GM23338 (cell line): ENCODE measurements at regions not wholly inside any gene's neighbourhood (a gene's known extent, or its start where the extent isn't known, plus 50 kb on each side); places are given as distances from the start of the nearest gene placed in this dataset.
"Not testable (repeated sequence)": the region's sequence is repeated elsewhere in the genome, so short reads cannot be mapped to it uniquely, and the experiment has no call there.

Experiments used
- ATAC-seq: fragments of 200-7000 bp; cut with Tn5 transposase; 3 replicates; pipeline ENCODE4 v1.9.1; 2020
- DNase-seq: peaks from one replicate; pipeline ENCODE4 v3.0.0-alpha.2; 2015; ENCODE audit warnings: low spot score
- H2AFZ ChIP-seq: fragments of 200-600 bp; sonication (generic); 2 replicates; pipeline ENCODE4 v1.8.0; 2016; ENCODE audit warnings: antibody characterized with exemption, mild to moderate bottlenecking, moderate library complexity
- H3F3A ChIP-seq: fragments of 200-600 bp; sonication (generic); replicated peaks from 2 replicates; pipeline ENCODE4 v1.8.0; 2017; ENCODE audit warnings: antibody characterized with exemption, mixed run types, low read depth
- H3K27ac ChIP-seq: fragments of 200-600 bp; sonication (generic); 2 replicates; pipeline ENCODE4 v1.6.1; 2016; ENCODE audit warnings: low read depth
- H3K27me3 ChIP-seq: fragments of 200-600 bp; sonication (generic); 2 replicates; pipeline ENCODE4 v1.8.0; 2016; ENCODE audit warnings: mild to moderate bottlenecking, mixed run types, moderate library complexity; ENCODE audit not compliant: insufficient read depth
- H3K36me3 ChIP-seq: fragments of 200-600 bp; sonication (generic); 2 replicates; pipeline ENCODE4 v1.8.0; 2016; ENCODE audit warnings: mild to moderate bottlenecking; ENCODE audit not compliant: insufficient read depth
- H3K4me1 ChIP-seq: fragments of 200-600 bp; sonication (generic); 2 replicates; pipeline ENCODE4 v1.8.0; 2016; ENCODE audit warnings: mild to moderate bottlenecking, moderate library complexity; ENCODE audit not compliant: insufficient read depth
- H3K4me2 ChIP-seq: fragments of 200-600 bp; sonication (generic); 2 replicates; pipeline ENCODE4 v1.7.1; 2017; ENCODE audit warnings: mixed run types
- H3K4me3 ChIP-seq: fragments of 200-600 bp; sonication (generic); 2 replicates; pipeline ENCODE4 v1.6.1; 2016; ENCODE audit warnings: mixed run types
- H3K79me2 ChIP-seq: fragments of 200-600 bp; sonication (generic); replicated peaks from 2 replicates; pipeline ENCODE4 v1.8.0; 2017; ENCODE audit warnings: mild to moderate bottlenecking; ENCODE audit not compliant: insufficient read depth
- H3K9me2 ChIP-seq: fragments of 200-600 bp; sonication (generic); 2 replicates; pipeline ENCODE4 v1.8.0; 2017; ENCODE audit not compliant: insufficient read depth
- H4K20me1 ChIP-seq: fragments of 200-600 bp; sonication (generic); replicated peaks from 2 replicates; pipeline ENCODE4 v1.8.0; 2017; ENCODE audit warnings: mild to moderate bottlenecking; ENCODE audit not compliant: insufficient read depth
- H3K27ac Mint-ChIP-seq: 2 replicates; pipeline ENCODE4 v1.8.0; 2020; ENCODE audit warnings: inconsistent platforms, mild to moderate bottlenecking, moderate library complexity, mixed read lengths
- H3K27me3 Mint-ChIP-seq: 3 replicates; pipeline ENCODE4 v1.8.0; 2022; ENCODE audit warnings: low read depth, mild to moderate bottlenecking, moderate library complexity, mixed read lengths, inconsistent platforms; ENCODE audit not compliant: insufficient read depth, poor library complexity
- H3K36me3 Mint-ChIP-seq: 3 replicates; pipeline ENCODE4 v1.8.0; 2021; ENCODE audit warnings: low read depth, mild to moderate bottlenecking, inconsistent platforms, moderate library complexity, mixed read lengths
- H3K4me1 Mint-ChIP-seq: 3 replicates; pipeline ENCODE4 v1.8.0; 2020; ENCODE audit warnings: mild to moderate bottlenecking, inconsistent platforms, mixed read lengths
- H3K4me3 Mint-ChIP-seq: 3 replicates; pipeline ENCODE4 v1.8.0; 2021; ENCODE audit warnings: moderate library complexity, mild to moderate bottlenecking, inconsistent platforms, mixed read lengths
- H3K9me3 Mint-ChIP-seq: 3 replicates; pipeline ENCODE4 v1.8.0; 2020; ENCODE audit warnings: moderate library complexity, mild to moderate bottlenecking, inconsistent platforms, mixed read lengths
- CREB1 ChIP-seq: fragments of 250-450 bp; sonication (Bioruptor Pico); IDR thresholded peaks from 2 replicates; pipeline ENCODE4 v1.5.0; 2020; ENCODE audit warnings: low read depth, mild to moderate bottlenecking, moderate library complexity
- EZH2 ChIP-seq: fragments of 200-600 bp; sonication (generic); IDR thresholded peaks from one replicate; pipeline ENCODE4 v1.8.0; 2017; ENCODE audit warnings: antibody characterized with exemption, mild to moderate bottlenecking, low read depth; ENCODE audit not compliant: unreplicated experiment
- EZH2phosphoT487 ChIP-seq: fragments of 200-600 bp; sonication (generic); IDR thresholded peaks from one replicate; pipeline ENCODE4 v1.8.1; 2018; ENCODE audit warnings: antibody characterized with exemption; ENCODE audit not compliant: unreplicated experiment
- JUNB ChIP-seq: IDR thresholded peaks from one replicate; pipeline ENCODE4 v1.6.1; 2016; ENCODE audit warnings: antibody characterized with exemption; ENCODE audit not compliant: unreplicated experiment
- POLR2AphosphoS5 ChIP-seq: IDR thresholded peaks from 2 replicates; pipeline ENCODE4 v1.6.1; 2016; ENCODE audit warnings: antibody characterized with exemption, low read depth
- STAT1 ChIP-seq: IDR thresholded peaks from one replicate; pipeline ENCODE4 v1.6.1; 2016; ENCODE audit warnings: antibody characterized with exemption; ENCODE audit not compliant: unreplicated experiment
- ZNF114 ChIP-seq: fragments of 250-450 bp; sonication (Bioruptor Pico); IDR thresholded peaks from 2 replicates; pipeline ENCODE4 v1.5.0; 2020; ENCODE audit warnings: mild to moderate bottlenecking, moderate library complexity
- ZNF331 ChIP-seq: fragments of 250-450 bp; sonication (Bioruptor Pico); IDR thresholded peaks from 2 replicates; pipeline ENCODE4 v1.5.0; 2020; ENCODE audit warnings: low read depth, mild to moderate bottlenecking, moderate library complexity
- TF ChIP-seq, protein P1 (sequence below): IDR thresholded peaks from 2 replicates; pipeline ENCODE4 v1.6.1; 2016; ENCODE audit warnings: antibody characterized with exemption
- TF ChIP-seq, protein P2 (sequence below): IDR thresholded peaks from one replicate; pipeline ENCODE4 v1.6.1; 2018; ENCODE audit warnings: antibody characterized with exemption; ENCODE audit not compliant: unreplicated experiment
- TF ChIP-seq, protein P3 (sequence below): fragments of 250-450 bp; sonication (Bioruptor Pico); IDR thresholded peaks from 2 replicates; pipeline ENCODE4 v1.5.0; 2020; ENCODE audit warnings: mild to moderate bottlenecking, moderate library complexity

DNA sequence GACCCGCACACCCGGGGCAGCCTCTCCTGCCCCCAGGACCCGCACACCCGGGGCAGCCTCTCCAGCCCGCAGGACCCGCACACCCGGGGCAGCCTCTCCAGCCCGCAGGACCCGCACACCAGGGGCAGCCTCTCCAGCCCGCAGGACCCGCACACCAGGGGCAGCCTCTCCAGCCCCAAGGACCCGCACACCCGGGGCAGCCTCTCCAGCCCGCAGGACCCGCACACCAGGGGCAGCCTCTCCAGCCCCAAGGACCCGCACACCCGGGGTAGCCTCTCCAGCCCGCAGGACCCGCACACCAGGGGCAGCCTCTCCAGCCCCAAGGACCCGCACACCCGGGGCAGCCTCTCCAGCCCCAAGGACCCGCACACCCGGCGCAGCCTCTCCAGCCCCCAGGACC, 108.5 kb downstream of the PDGFA start:
- H3K27ac ChIP-seq, ATAC-seq, H3F3A ChIP-seq, H4K20me1 ChIP-seq, H2AFZ ChIP-seq, H3K4me3 Mint-ChIP-seq, H3K79me2 ChIP-seq, H3K27me3 ChIP-seq, H3K36me3 Mint-ChIP-seq, H3K9me3 Mint-ChIP-seq, DNase-seq, H3K4me3 ChIP-seq, H3K9me2 ChIP-seq, H3K4me1 Mint-ChIP-seq, H3K4me2 ChIP-seq, H3K36me3 ChIP-seq, H3K4me1 ChIP-seq, H3K27ac Mint-ChIP-seq: not testable (repeated sequence)
- peaks cover 17% of the 10 kb centered on the region for H3K27me3 Mint-ChIP-seq

DNA sequence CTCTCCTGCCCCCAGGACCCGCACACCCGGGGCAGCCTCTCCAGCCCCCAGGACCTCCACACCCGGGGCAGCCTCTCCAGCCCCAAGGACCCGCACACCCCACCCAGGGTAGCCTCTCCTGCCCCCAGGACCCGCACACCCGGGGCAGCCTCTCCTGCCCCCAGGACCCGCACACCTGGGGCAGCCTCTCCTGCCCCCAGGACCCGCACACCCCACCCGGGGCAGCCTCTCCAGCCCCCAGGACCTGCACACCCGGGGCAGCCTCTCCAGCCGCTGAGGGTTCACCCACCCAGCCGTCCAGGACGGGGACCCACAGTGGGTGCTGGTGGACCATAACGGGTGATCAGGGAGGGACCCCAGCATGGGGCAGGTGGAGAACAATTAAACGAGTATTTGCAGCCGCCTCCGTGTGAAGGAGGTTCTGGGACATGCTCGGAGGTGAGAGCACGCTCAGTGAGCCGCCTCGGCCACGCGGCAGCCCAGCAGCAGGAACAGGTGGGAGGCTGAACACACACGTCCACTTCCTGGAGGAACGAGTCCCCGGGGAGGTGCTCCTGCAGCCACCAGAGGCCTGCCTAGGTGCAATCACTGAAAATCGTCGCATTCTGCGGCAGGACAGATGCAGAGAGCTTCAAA, 107.9 kb downstream of the PDGFA start:
- ATAC-seq: no peak
- no peak overlapping the region for H2AFZ ChIP-seq
- H3K27ac ChIP-seq: no peak overlapping the region
- Mint-ChIP-seq H3K27ac (no peak overlapping the region), H3K36me3 (no peaks in the 10 kb centered on the region), H3K9me3 (no peaks in the 10 kb centered on the region), H3K4me1 (no peaks in the 10 kb centered on the region; the same call in 2 of the 3 replicates), H3K27me3 (peaks cover 16% of the 10 kb centered on the region), H3K4me3 (no peak overlapping the region)
- no peaks in the 10 kb centered on the region for H3K9me2 ChIP-seq
- no peaks in the 10 kb centered on the region for H3K36me3 ChIP-seq
- no peak overlapping the region for H3K4me3 ChIP-seq
- TF ChIP-seq ZNF114 (CRISPR knock-in tag): no peak
- TF ChIP-seq STAT1: no peak
- TF ChIP-seq CREB1: no peak
- TF ChIP-seq ZNF331: no peak
- no peak for TF ChIP-seq EZH2phosphoT487
- TF ChIP-seq, protein P1, sequence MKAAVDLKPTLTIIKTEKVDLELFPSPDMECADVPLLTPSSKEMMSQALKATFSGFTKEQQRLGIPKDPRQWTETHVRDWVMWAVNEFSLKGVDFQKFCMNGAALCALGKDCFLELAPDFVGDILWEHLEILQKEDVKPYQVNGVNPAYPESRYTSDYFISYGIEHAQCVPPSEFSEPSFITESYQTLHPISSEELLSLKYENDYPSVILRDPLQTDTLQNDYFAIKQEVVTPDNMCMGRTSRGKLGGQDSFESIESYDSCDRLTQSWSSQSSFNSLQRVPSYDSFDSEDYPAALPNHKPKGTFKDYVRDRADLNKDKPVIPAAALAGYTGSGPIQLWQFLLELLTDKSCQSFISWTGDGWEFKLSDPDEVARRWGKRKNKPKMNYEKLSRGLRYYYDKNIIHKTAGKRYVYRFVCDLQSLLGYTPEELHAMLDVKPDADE: no peak
- no peak for TF ChIP-seq POLR2AphosphoS5
- TF ChIP-seq JUNB: no peak
- no peak for TF ChIP-seq EZH2
- TF ChIP-seq, protein P2, sequence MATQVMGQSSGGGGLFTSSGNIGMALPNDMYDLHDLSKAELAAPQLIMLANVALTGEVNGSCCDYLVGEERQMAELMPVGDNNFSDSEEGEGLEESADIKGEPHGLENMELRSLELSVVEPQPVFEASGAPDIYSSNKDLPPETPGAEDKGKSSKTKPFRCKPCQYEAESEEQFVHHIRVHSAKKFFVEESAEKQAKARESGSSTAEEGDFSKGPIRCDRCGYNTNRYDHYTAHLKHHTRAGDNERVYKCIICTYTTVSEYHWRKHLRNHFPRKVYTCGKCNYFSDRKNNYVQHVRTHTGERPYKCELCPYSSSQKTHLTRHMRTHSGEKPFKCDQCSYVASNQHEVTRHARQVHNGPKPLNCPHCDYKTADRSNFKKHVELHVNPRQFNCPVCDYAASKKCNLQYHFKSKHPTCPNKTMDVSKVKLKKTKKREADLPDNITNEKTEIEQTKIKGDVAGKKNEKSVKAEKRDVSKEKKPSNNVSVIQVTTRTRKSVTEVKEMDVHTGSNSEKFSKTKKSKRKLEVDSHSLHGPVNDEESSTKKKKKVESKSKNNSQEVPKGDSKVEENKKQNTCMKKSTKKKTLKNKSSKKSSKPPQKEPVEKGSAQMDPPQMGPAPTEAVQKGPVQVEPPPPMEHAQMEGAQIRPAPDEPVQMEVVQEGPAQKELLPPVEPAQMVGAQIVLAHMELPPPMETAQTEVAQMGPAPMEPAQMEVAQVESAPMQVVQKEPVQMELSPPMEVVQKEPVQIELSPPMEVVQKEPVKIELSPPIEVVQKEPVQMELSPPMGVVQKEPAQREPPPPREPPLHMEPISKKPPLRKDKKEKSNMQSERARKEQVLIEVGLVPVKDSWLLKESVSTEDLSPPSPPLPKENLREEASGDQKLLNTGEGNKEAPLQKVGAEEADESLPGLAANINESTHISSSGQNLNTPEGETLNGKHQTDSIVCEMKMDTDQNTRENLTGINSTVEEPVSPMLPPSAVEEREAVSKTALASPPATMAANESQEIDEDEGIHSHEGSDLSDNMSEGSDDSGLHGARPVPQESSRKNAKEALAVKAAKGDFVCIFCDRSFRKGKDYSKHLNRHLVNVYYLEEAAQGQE: no peak
- TF ChIP-seq, protein P3, sequence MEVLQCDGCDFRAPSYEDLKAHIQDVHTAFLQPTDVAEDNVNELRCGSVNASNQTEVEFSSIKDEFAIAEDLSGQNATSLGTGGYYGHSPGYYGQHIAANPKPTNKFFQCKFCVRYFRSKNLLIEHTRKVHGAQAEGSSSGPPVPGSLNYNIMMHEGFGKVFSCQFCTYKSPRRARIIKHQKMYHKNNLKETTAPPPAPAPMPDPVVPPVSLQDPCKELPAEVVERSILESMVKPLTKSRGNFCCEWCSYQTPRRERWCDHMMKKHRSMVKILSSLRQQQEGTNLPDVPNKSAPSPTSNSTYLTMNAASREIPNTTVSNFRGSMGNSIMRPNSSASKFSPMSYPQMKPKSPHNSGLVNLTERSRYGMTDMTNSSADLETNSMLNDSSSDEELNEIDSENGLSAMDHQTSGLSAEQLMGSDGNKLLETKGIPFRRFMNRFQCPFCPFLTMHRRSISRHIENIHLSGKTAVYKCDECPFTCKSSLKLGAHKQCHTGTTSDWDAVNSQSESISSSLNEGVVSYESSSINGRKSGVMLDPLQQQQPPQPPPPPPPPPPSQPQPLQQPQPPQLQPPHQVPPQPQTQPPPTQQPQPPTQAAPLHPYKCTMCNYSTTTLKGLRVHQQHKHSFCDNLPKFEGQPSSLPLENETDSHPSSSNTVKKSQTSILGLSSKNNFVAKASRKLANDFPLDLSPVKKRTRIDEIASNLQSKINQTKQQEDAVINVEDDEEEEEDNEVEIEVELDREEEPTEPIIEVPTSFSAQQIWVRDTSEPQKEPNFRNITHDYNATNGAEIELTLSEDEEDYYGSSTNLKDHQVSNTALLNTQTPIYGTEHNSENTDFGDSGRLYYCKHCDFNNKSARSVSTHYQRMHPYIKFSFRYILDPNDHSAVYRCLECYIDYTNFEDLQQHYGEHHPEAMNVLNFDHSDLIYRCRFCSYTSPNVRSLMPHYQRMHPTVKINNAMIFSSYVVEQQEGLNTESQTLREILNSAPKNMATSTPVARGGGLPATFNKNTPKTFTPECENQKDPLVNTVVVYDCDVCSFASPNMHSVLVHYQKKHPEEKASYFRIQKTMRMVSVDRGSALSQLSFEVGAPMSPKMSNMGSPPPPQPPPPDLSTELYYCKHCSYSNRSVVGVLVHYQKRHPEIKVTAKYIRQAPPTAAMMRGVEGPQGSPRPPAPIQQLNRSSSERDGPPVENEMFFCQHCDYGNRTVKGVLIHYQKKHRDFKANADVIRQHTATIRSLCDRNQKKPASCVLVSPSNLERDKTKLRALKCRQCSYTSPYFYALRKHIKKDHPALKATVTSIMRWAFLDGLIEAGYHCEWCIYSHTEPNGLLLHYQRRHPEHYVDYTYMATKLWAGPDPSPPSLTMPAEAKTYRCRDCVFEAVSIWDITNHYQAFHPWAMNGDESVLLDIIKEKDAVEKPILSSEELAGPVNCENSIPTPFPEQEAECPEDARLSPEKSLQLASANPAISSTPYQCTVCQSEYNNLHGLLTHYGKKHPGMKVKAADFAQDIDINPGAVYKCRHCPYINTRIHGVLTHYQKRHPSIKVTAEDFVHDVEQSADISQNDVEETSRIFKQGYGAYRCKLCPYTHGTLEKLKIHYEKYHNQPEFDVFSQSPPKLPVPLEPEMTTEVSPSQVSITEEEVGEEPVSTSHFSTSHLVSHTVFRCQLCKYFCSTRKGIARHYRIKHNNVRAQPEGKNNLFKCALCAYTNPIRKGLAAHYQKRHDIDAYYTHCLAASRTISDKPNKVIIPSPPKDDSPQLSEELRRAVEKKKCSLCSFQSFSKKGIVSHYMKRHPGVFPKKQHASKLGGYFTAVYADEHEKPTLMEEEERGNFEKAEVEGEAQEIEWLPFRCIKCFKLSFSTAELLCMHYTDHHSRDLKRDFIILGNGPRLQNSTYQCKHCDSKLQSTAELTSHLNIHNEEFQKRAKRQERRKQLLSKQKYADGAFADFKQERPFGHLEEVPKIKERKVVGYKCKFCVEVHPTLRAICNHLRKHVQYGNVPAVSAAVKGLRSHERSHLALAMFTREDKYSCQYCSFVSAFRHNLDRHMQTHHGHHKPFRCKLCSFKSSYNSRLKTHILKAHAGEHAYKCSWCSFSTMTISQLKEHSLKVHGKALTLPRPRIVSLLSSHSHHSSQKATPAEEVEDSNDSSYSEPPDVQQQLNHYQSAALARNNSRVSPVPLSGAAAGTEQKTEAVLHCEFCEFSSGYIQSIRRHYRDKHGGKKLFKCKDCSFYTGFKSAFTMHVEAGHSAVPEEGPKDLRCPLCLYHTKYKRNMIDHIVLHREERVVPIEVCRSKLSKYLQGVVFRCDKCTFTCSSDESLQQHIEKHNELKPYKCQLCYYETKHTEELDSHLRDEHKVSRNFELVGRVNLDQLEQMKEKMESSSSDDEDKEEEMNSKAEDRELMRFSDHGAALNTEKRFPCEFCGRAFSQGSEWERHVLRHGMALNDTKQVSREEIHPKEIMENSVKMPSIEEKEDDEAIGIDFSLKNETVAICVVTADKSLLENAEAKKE (CRISPR knock-in tag): no peak
- no peaks in the 10 kb centered on the region for H3K27me3 ChIP-seq
- H3F3A ChIP-seq: no peaks in the 10 kb centered on the region
- no peak for DNase-seq
- H3K79me2 ChIP-seq: no peaks in the 10 kb centered on the region
- H3K4me2 ChIP-seq: no peak overlapping the region
- no peaks in the 10 kb centered on the region for H4K20me1 ChIP-seq
- H3K4me1 ChIP-seq: no peaks in the 10 kb centered on the region
